GM19324 (cell line): ENCODE measurements at regions not wholly inside any gene's neighbourhood (a gene's known extent, or its start where the extent isn't known, plus 50 kb on each side); places are given as distances from the start of the nearest gene placed in this dataset.

Source experiments
- ATAC-seq: cut with Tn5 transposase; IDR thresholded peaks from one replicate; pipeline ENCODE4 v1.9.1; 2021; ENCODE audit warnings: mild to moderate bottlenecking, moderate library complexity; ENCODE audit not compliant: unreplicated experiment, low FRiP score

GRCh38 chr3:63042833-63043232 is 167.6 kb upstream of the CADPS start:
- no peak for ATAC-seq

DNA sequence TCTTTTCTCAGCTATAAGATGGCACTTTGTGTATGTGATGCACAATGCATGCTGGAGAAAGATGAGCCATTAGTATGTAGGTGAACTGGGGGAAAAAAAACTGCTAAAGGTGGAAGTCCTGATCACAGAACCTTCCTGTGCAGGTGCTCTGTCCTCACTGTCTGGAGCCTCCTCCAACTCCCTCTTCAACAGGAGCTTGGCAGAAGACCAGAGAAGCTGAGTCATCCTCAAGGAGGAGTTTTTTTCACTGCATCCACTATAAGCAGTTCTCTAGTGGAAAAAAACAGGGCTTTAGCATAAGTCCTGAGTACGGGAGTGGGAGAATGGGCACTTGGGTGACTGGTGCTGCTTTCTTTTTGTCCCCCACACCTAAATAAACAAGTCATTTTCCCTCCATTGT is 168.4 kb upstream of the CADPS start:
- no peak for ATAC-seq

DNA sequence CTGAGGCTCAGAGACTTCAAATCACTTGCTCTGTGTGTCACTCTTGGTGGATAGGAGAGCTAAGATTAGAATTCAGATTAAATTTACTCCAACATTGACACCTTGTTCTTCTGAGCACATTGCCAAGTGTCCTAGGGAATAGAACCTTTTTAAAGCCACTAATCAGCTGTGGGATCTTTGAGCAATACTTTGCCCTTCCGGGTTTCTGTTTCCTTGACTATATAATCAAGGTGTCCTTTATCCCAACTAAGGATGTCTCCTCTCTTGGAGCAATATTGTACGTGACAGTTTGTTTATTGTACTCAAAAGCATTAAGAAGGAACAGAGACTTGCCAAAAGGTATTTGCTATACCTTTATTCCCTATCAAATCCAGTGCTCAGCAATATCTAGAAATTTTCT is 170.9 kb upstream of the CADPS start:
- no peak for ATAC-seq

DNA sequence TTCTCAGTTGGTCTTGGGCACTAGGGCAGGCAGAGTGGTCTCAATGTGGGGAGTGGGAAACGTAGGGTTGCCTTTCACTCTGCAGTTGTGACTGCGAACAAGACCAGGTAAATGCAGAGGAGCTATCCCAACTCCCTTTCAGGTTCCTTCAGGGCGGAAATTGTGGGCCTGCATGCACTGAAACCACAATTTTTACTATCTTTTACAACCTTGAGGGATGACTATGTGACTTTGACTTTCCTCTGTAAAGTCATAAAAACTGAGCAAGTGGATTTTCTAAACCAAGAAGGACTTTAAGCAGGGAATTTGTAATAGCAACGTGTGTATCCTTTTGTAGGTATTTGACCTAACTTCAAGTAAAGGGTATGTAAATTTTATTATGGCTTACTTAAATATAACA is 171.4 kb upstream of the CADPS start:
- no peak for ATAC-seq

DNA sequence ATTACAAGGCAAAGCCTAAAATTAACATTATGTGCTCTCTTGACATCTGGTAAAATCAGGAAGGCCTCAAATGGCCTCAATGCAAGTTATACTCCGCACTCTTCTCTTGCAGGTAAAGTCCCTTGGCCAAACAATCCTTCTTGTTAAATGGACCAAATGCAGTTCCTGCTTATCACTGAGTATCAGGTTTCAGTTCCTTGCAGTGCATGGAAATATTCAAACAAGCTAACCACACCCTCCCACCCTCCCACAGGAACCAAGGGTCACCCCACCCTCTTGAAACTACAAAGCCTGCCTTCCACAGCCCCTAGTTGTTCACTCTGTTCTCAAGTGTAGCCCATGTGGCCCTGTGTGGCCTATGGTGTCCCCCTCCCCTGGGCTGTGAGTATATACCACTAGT is 171.9 kb upstream of the CADPS start:
- no peak for ATAC-seq

GRCh38 chr3:63048367-63049326 is 173.4 kb upstream of the CADPS start:
- no peak for ATAC-seq

DNA sequence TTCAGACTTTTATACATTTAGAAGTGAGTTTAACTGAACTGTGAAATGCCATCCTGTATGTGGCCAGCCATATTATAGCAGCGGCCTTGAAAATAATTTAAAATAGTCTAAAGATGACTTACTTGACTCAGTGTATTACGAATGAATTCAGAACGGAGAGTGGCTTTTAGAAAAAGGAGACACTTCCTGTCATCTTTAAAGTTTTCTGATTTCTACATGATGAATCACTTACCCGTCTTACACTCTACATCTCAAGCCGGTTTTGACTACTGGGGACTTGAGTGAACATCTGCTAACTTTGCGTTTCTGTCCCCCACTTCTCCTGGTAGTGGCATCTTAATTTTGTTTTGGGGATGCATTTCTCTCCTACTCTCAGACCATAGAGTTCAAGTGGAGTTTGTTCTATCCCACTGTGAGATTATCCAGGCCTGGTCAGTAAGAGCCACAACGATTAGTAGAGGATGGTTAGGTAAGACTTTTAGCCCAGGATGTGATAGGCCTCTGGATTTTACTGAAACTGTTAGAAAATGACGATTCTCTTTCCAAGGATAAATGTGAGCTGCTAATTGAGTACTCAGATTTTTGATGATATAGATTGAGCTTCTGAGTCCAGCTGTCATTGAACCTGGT is 175.4 kb upstream of the CADPS start:
- ATAC-seq = no peak

DNA sequence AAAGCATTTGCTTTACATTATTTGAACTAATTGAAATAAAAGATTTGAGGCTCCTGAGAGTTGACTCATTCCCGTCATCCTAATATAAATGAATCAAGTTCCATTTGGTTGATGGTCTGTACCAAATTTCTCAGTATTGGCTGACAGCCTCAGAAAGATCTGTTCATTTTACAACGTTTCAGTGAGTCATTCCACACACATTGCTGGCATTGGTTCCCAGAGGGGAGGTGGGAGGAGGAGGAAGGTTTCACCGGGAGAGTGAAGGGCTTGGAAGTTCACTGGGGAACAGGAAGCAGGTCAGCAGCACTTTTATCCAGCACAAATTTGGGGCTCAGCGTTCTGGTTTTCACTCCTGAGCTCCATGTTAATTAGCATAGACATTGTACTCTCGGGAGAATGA is 176.7 kb upstream of the CADPS start:
- no peak for ATAC-seq

DNA sequence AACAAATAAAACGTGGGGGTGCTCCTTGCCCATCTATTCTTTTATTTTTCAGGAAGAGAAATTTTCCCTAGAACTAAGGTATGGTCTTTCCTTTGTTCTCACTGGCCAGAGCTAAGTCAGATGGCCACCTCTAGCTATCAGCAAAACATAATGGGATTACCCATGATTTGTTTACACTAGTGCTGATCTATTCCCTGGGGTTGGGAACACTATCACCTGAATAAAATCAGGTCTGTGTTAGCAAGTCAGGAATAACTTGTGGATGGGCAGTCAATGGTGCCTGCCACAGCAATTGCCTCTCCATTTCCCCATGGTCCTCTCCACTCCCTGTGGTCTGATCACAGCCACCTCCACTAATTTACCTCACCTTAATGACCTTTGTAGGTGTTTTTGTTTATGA is 181.7 kb upstream of the CADPS start:
- ATAC-seq = no peak

- no peak for ATAC-seq
Observed at GRCh38 chr3:63060412-63060811, 185.2 kb upstream of the CADPS start.

GRCh38 chr3:63061449-63061848 is 186.2 kb upstream of the CADPS start:
- ATAC-seq = no peak

- ATAC-seq = no peak
Observed at GRCh38 chr3:63064209-63064755, 189.1 kb upstream of the CADPS start.

GRCh38 chr3:63067999-63068645 is 192.9 kb upstream of the CADPS start:
- no peak for ATAC-seq

- no peak for ATAC-seq
Observed at GRCh38 chr3:63069806-63070475, 194.7 kb upstream of the CADPS start.

- no peak for ATAC-seq
Observed at GRCh38 chr3:63070476-63070810, 195.2 kb upstream of the CADPS start.

- ATAC-seq = no peak
Observed at GRCh38 chr3:63076357-63076756, 201.1 kb upstream of the CADPS start.

GRCh38 chr3:63086190-63086589 is 191.9 kb upstream of the SYNPR start:
- ATAC-seq = no peak

- no peak for ATAC-seq
Observed at GRCh38 chr3:63089007-63089750, 188.9 kb upstream of the SYNPR start.

DNA sequence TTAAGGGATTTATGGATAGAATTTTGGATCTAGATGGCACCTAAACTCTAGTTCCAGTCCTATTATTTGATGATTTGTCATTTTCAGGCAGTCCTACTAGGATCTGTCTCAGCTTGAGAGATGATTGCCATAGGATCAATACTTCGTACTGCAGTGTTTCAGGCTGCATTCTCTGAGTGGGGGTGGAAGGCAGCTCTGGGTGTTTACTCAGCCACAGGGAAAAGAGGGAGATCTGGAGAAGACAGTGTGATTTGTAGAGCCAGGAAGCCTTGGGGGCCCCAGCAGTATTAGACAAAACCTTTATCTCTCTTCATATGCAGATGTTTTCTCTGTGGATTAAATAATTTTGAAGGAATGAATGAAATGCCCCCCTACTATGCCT is 188.4 kb upstream of the SYNPR start:
- no peak for ATAC-seq

DNA sequence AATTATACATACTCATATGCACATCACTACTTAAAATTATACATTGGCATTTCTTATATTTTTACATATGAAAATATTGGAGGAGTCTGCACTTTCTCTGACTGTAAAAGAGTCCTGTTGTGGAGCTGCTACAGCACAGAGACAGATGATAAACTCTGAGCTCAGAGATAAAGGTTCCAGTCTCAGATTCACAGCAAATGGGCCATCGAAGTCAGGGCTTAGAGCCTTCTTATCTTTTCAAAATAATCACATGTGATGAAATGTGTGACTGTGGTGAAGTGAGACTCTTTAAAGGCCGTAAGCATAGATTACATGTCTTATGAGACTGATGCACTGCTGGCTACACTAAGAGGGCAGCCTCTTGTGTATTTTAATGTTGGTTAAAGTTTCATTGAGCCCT is 187.5 kb upstream of the SYNPR start:
- ATAC-seq = no peak
